Urothelium cell line (cell line): ENCODE measurements at regions not wholly inside any gene's neighbourhood (a gene's known extent, or its start where the extent isn't known, plus 50 kb on each side); places are given as distances from the start of the nearest gene placed in this dataset.
"Not testable (repeated sequence)": the region's sequence is repeated elsewhere in the genome, so short reads cannot be mapped to it uniquely, and the experiment has no call there.

Experiments
- DNase-seq: peaks from one replicate; pipeline ENCODE4 v3.0.0; 2011; ENCODE audit warnings: low spot score, mixed read lengths
- FAIRE-seq: peaks from 2 replicates; lab custom pipeline; 2011; peaks lifted over from hg19 to GRCh38; lab: Jason Lieb, UNC

DNA sequence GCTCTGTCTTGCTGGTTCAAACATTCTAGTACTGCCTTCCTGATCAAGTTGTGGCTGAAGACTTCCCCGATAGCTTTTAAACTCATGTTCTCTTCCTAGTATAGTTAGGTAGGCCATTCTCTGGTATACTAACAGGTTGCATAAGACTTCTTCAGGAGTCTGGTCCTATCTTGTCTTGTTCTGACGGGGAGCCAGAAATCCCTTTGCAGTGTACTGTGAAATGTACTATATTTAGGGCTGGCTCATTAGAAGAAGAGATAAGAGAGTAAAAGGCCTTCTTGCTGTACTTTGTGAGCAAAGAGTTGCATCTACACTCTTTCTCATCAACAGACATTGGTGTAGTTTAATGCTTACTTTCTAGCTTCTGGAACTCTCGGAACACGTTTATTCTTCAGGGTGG lies 331.9 kb downstream of the NUP35 start:
- DNase-seq (no peak), FAIRE-seq (no peak)

- DNase-seq (no peak), FAIRE-seq (no peak)
Measured at GRCh38 chr2:183458460-183458859, 334.2 kb downstream of the NUP35 start.

DNA sequence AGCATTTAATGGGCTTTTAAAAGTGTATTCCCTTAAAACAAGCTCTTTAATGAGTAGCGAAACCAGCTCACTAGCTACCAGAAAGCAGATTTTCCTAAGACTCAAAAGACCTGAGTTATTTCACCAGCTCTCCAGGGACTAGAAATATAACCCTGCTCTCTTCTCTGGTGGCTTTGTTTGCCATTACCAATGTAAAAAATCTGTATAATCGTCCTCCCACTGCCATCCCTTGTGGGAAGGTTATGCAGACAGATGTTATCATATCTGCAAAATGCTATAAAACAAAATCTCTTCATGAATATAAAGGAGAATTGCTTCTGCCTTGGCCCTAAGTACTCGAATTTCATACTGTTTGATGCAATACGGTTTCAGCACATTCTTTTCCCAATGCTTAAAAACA lies 335.2 kb downstream of the NUP35 start:
- DNase-seq (no peak), FAIRE-seq (no peak)

DNA sequence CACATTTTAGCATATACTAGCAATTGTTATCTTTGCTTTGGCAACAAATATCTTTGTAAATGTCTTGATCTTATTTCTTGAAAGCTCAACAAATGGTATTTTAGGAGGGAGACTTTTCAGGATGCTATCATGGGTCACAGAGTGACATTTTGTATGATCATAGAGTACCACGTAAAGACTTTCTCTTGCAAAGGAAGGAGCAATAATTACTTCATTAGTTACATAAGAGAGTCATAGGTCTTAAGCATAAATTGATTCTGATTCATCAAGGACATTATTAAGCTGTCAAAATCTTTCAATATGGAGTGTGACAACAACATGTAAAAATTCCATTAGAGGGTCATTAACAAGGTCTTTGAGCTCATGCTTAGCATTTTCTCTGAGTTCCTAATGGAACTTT lies 339.6 kb downstream of the NUP35 start:
- DNase-seq (no peak), FAIRE-seq (no peak)

- FAIRE-seq (no peak), DNase-seq (no peak)
Measured at GRCh38 chr2:183465048-183465447, 340.8 kb downstream of the NUP35 start.

GRCh38 chr2:183474912-183475695 lies 350.9 kb downstream of the NUP35 start:
- FAIRE-seq (no peak), DNase-seq (no peak)

- DNase-seq (no peak), FAIRE-seq (no peak)
Measured at GRCh38 chr2:183476490-183476889, 352.2 kb downstream of the NUP35 start.

DNA sequence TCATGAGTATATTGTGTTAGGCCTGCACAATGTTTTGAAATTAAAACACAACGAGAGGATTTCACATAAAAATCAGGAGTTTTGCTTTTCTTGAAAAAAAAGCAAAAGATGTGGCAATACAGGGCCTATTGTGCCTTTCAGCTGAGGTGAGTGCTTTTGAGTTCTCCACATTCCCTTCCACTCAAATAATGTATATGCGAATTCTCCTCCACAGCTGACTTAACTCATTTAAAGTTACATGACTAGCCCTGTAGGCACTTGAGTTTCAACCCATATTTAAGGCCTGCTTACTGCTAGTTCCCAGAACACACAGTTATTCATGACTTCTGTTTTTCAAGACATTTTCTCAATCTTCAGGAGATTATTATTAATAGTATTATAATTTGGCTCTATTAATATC lies 353.1 kb downstream of the NUP35 start:
- DNase-seq: no peak
- FAIRE-seq: no peak

- DNase-seq, FAIRE-seq: not testable (repeated sequence)
Measured at GRCh38 chr2:183478941-183479595, 354.8 kb downstream of the NUP35 start.

DNA sequence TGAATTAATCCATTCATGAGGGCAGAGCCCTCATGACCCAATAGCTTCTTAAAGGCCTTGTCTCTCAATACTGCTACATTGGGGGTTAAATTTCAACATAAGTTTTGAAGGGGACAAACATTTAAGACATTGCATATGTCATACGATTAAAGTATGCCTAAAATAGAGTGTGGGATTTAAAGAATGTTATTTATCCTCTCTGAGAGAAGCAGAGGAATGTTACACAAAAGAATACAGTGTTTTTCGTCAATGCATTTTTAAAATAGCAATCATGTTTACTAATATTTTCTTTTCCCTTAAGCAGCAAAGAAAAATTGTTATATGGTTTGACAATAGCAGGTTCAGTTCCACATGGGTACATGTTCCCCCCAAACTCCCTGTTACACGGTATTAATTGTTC lies 363.1 kb downstream of the NUP35 start:
- DNase-seq: no peak
- FAIRE-seq: no peak

GRCh38 chr2:183488421-183488820 lies 364.2 kb downstream of the NUP35 start:
- DNase-seq (no peak), FAIRE-seq (no peak)

GRCh38 chr2:183490489-183490888 lies 366.2 kb downstream of the NUP35 start:
- no peak for DNase-seq
- FAIRE-seq: no peak

GRCh38 chr2:183490914-183491313 lies 366.7 kb downstream of the NUP35 start:
- FAIRE-seq: no peak
- no peak for DNase-seq

DNA sequence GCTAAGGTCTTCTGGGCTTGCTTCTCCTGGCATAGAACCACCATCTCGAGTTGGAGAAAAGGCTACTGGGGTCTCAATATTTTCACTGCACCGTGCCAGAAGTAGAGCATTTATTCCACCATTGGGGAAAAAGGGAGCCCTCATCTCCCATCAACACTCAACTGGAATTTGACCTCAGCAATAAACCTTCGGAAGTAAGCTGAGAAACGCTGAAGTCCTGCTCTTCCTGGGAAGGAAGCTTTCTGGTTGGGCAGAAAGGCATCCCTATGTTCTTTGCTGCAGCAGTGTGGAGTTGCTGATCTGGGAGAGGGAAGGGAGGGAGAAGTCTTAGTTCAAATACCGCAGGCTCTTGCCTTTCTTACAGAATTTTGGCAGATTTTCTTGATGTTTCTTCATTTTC lies 368.8 kb downstream of the NUP35 start:
- no peak for FAIRE-seq

DNA sequence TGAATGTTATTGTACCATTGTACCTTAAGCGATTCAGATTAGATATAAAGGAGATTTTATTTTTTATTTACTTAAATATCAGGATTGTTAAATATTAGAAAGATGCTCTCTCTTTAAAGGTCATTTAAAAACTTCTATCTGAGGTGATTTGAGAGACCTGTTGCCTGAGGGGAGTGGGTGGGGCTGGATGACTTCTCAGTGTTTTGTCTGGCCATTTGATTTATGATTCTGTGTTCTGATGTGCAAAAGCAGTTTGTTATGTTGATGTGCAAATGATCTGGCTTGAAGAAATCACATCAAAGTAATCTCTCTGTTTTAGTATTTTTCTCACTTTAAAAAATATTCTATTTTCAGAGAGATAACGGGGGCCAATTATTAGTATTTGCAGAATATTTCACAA lies 370.8 kb downstream of the NUP35 start:
- FAIRE-seq (no peak), DNase-seq (no peak)

More for the DNA sequence above, 368.8 kb downstream of the NUP35 start:
- no peak for DNase-seq

GRCh38 chr2:183495589-183496267 lies 371.5 kb downstream of the NUP35 start:
- DNase-seq (no peak), FAIRE-seq (no peak)

DNA sequence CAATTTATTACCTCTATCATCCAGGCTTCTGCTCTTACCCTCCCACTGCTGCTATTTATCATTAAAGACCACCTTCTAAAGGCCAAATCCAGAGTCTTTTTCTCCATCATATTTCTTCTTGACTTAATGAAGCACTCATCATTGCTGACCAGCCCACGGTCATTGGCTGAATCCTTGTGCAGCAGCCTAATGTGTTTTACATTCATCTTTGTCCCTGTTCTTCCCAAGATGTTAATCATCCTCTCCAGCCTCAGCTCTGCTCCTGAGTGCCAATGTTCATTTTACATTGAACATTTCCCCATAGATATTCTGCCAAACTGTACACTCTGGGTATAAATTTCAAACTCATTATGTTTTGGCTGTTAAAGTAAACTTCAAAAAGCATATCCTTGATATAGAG lies 373.6 kb downstream of the NUP35 start:
- FAIRE-seq (no peak), DNase-seq (no peak)

GRCh38 chr2:183505911-183506310 lies 381.7 kb downstream of the NUP35 start:
- no peak for DNase-seq

DNA sequence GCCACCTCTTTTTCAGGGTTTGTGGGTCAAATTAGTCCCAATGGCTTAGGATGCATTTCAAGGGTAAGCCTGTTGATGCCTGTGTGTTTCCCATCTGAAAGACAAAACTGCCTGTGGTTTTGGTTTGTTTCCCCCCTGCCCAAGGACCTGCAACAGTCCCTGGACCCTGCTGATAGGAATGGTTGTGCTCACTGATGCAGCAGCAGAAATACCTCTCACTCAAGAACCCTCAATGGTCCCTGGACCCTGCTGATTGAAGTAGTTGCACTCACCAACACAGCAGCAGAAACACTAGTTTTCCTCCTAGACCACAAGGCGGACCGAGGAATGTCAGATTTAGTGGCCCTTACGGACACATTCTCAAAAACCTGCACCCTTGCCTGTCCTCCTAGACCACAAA lies 386.9 kb downstream of the NUP35 start:
- FAIRE-seq: no peak
- DNase-seq: no peak

More at GRCh38 chr2:183505911-183506310, 381.7 kb downstream of the NUP35 start:
- no peak for FAIRE-seq

GRCh38 chr2:183519371-183520056 lies 395.3 kb downstream of the NUP35 start:
- DNase-seq: no peak
- FAIRE-seq: no peak

DNA sequence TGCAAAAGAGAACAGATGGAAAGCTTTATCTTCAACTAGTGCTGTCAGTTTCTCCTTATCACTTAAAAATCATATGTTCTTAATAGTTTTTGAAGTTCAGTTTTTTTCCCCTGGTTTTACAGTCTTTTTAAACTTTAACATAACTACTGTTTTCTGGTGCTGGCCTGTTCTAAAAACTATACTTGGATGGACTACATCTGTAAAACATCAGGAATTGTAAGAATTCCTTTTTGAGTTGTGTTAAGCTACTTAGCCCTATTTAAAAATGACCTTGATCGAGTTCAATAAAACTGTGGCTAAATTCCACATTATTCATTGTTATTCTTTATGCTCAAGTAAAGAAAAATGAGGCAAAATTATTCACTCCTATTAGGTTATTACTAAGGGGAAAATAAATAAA lies 397.7 kb downstream of the NUP35 start:
- DNase-seq: no peak
- FAIRE-seq: no peak
